Fibroblast of lung (primary cell): ENCODE measurements at regions not wholly inside any gene's neighbourhood (a gene's known extent, or its start where the extent isn't known, plus 50 kb on each side); places are given as distances from the start of the nearest gene placed in this dataset.

ENCODE experiments used
- EZH2 ChIP-seq: IDR thresholded peaks from 2 replicates; pipeline ENCODE4 v1.5.1; 2012; ENCODE audit warnings: low read length, control low read depth, mild to moderate bottlenecking; ENCODE audit errors: missing control alignments
- TF ChIP-seq, protein P1 (sequence below), 2 donors: IDR thresholded peaks in 1 of 2; conservative IDR thresholded peaks in 1 of 2; 1 replicate in 1 of 2; 2 replicates in 1 of 2; pipeline ENCODE4 v1.5.1; 2011 to 2012; ENCODE audit warnings: low read length in 2 of 2, control low read depth in 1 of 2, inconsistent platforms in 1 of 2, low read depth in 1 of 2, mild to moderate bottlenecking in 1 of 2

DNA sequence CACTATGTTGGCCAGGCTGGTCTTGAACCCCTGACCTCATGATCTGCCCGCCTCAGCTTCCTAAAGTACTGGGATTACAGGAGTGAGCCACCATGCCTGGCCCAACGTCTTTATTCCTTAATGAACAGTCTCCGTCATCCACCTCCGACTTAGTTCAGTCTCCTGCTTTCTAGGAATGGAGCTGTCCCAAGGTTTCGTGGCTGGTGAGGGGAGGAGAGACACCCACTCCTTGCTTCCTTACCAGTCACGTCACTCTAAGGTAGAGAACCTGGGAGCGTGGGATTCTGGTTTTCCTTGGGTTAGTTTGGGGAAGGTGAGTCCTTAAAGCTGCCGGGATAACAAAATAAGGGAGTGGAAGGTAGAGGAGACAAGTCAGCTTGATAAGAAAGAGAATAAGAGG is 55.0 kb upstream of the ATP2B4 start:
- TF ChIP-seq, protein P1, sequence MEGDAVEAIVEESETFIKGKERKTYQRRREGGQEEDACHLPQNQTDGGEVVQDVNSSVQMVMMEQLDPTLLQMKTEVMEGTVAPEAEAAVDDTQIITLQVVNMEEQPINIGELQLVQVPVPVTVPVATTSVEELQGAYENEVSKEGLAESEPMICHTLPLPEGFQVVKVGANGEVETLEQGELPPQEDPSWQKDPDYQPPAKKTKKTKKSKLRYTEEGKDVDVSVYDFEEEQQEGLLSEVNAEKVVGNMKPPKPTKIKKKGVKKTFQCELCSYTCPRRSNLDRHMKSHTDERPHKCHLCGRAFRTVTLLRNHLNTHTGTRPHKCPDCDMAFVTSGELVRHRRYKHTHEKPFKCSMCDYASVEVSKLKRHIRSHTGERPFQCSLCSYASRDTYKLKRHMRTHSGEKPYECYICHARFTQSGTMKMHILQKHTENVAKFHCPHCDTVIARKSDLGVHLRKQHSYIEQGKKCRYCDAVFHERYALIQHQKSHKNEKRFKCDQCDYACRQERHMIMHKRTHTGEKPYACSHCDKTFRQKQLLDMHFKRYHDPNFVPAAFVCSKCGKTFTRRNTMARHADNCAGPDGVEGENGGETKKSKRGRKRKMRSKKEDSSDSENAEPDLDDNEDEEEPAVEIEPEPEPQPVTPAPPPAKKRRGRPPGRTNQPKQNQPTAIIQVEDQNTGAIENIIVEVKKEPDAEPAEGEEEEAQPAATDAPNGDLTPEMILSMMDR (conservative IDR thresholded peaks at IDR 0.05 in 1 of 2, IDR thresholded peaks at IDR 0.05 in 1 of 2; ENCODE audit: low read depth in 1 of 2, low read length in 2 of 2) = no peak
- no peak for TF ChIP-seq EZH2
